Neural crest cell (in vitro differentiated cells): ENCODE measurements at regions not wholly inside any gene's neighbourhood (a gene's known extent, or its start where the extent isn't known, plus 50 kb on each side); places are given as distances from the start of the nearest gene placed in this dataset.

Experiments
- DNase-seq: peaks from one replicate; pipeline ENCODE4 v3.0.0; 2021; ENCODE audit warnings: low read depth, mixed read lengths, low spot score
- H3K27ac Mint-ChIP-seq: one replicate; pipeline ENCODE4 v1.8.0; 2021; ENCODE audit warnings: mild to moderate bottlenecking, mixed read lengths; ENCODE audit not compliant: unreplicated experiment
- H3K27me3 Mint-ChIP-seq: 2 replicates; pipeline ENCODE4 v1.8.0; 2021; ENCODE audit warnings: low read depth, mild to moderate bottlenecking, mixed read lengths
- H3K36me3 Mint-ChIP-seq: 2 replicates; pipeline ENCODE4 v1.8.0; 2021; ENCODE audit warnings: low read depth, mild to moderate bottlenecking, mixed read lengths
- H3K4me1 Mint-ChIP-seq: 2 replicates; pipeline ENCODE4 v1.8.0; 2021; ENCODE audit warnings: mixed read lengths
- H3K4me3 Mint-ChIP-seq: one replicate; pipeline ENCODE4 v1.8.0; 2021; ENCODE audit warnings: mild to moderate bottlenecking, mixed read lengths
- H3K9me3 Mint-ChIP-seq: 2 replicates; pipeline ENCODE4 v1.8.0; 2021; ENCODE audit warnings: mixed read lengths
- TF ChIP-seq, protein P1 (sequence below): fragments of 200-600 bp; sonication (generic); conservative IDR thresholded peaks from 2 replicates; pipeline ENCODE4 v1.5.0; 2021; ENCODE audit warnings: antibody characterized with exemption, mild to moderate bottlenecking

DNA sequence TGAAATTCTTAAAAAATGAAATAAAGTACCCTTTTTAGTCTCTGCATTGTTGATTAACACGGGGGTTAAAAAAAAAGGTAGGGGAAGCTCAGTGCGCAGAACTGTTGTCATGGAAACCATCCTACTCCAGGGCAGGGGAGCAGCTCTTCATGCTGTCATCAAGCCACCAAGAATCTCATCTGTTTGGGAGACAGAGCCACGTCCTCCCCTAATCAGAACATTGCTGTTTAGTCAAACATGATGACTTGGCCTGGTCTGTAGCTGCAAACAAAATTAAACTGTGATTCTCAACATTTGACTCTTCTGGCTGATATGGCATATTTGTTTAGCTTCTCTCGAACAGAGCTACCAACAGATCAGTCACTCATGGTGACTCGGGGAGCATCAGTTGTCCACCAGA lies 254.4 kb upstream of the KLF14 start:
- H3K4me3 Mint-ChIP-seq = no peak overlapping the region
- no peak for DNase-seq
- no peak overlapping the region for H3K27ac Mint-ChIP-seq

DNA sequence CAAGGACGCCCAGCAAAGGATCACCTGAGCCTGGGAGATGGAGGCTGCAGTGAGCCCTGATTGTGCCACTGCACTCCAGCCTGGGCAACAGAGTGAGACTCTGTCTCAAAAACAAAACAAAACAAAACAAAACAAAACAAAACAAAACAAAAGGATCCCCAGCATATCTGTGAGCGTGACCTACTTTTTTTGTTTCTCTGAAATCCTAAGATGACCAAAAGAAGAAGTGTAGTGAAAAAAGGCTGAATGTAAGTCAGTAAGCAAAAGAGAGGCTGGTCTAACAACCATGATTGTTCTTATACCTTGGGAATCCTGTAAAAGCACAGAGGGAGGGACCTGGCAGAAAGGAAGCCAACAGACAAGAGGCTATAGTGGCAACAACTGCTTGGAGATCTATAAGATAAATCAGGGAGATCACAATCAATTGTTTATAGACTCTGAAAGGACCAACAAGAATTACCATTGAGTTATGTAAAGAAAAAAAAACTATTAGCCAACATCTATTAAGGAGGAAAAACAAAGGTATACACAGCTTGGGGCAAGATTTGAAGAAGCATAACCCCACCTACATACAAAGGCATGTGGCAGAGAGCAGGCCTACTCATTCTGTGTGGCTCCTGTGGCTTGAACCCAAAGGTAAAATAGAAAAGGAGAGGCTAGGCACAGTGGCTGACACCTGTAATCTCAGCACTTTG lies 255.2 kb upstream of the KLF14 start:
- Mint-ChIP-seq H3K36me3 (no peaks in the 10 kb centered on the region), H3K4me1 (peaks cover 9% of the 10 kb centered on the region), H3K27me3 (no peaks in the 10 kb centered on the region), H3K9me3 (no peaks in the 10 kb centered on the region), H3K4me3 (no peak overlapping the region), H3K27ac (no peak overlapping the region)
- TF ChIP-seq, protein P1, sequence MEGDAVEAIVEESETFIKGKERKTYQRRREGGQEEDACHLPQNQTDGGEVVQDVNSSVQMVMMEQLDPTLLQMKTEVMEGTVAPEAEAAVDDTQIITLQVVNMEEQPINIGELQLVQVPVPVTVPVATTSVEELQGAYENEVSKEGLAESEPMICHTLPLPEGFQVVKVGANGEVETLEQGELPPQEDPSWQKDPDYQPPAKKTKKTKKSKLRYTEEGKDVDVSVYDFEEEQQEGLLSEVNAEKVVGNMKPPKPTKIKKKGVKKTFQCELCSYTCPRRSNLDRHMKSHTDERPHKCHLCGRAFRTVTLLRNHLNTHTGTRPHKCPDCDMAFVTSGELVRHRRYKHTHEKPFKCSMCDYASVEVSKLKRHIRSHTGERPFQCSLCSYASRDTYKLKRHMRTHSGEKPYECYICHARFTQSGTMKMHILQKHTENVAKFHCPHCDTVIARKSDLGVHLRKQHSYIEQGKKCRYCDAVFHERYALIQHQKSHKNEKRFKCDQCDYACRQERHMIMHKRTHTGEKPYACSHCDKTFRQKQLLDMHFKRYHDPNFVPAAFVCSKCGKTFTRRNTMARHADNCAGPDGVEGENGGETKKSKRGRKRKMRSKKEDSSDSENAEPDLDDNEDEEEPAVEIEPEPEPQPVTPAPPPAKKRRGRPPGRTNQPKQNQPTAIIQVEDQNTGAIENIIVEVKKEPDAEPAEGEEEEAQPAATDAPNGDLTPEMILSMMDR = no peak
- no peak for DNase-seq

More for the DNA sequence above, 254.4 kb upstream of the KLF14 start:
- no peaks in the 10 kb centered on the region for H3K27me3 Mint-ChIP-seq
- no peaks in the 10 kb centered on the region for H3K9me3 Mint-ChIP-seq
- H3K36me3 Mint-ChIP-seq = no peaks in the 10 kb centered on the region
- peaks cover 9% of the 10 kb centered on the region for H3K4me1 Mint-ChIP-seq
- TF ChIP-seq, protein P1 = no peak

DNA sequence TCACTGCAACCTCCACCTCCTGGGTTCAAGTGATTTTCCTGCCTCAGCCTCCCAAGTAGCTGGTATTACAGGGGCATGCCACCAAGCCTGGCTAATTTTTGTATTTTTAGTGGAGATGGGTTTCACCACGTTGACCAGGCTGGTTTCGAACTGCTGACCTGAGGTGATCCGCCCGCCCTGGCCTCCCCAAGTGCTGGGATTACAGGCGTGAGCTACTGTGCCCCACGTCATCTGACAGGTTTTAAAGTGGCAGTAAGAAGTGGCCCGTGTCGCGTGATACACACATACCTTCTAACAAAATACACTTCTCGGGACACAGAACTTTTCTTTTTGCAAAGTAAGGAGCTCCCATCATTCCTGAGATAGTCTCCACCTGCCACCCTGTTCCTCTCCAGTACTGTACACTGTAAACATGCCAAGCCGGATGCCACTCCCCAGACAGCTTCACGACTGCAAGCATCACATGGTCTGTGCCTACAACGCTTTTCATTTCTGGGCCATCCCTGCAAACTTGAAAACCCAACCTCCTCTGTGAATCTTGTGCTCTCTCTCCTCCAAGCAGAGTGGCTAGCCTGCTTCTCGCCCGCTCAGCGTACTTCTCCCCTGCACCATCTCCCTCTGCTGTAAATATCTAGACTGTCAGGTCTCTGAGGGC lies 256.3 kb upstream of the KLF14 start:
- no peaks in the 10 kb centered on the region for H3K36me3 Mint-ChIP-seq
- H3K4me3 Mint-ChIP-seq = no peak overlapping the region
- H3K27me3 Mint-ChIP-seq = no peaks in the 10 kb centered on the region
- TF ChIP-seq, protein P1 = no peak
- H3K9me3 Mint-ChIP-seq = no peaks in the 10 kb centered on the region
- no peak for DNase-seq
- H3K27ac Mint-ChIP-seq = no peak overlapping the region
- H3K4me1 Mint-ChIP-seq = peaks cover 11% of the 10 kb centered on the region

DNA sequence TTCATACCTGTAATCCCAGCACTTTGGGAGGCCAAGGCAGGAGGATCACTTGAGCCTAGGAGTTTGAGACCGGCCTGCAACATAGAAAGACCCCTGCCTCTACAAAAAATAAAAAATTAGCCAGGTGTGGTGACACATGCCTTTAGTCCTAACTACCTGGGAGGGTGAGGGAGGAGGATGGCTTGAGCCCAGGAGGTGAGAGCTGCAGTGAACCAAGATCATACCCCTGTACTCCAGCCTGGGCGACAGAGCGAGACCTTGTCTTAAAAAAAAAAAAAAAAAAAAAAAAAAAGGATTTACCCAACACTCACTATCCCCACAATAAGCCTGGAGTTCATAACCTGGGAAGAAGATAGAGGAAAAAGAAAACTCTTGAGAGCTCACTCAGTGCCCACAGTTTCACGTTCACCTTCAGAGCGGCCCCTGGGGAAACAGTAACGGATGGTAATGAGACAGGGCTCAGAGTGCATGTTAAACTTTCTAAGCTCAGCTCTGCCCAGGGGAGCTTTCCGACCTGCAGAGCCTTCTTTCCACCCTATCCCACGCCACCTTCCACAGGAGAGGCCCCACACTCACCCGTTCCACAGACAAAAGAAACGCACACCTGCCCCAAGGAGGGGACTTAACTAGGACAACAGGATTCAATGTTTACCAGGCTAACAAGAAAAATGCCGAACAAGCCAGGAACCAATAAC lies 259.8 kb upstream of the KLF14 start:
- H3K27ac Mint-ChIP-seq = no peak overlapping the region
- TF ChIP-seq, protein P1 = no peak
- no peaks in the 10 kb centered on the region for H3K36me3 Mint-ChIP-seq
- H3K9me3 Mint-ChIP-seq = no peaks in the 10 kb centered on the region
- DNase-seq = no peak
- no peaks in the 10 kb centered on the region for H3K27me3 Mint-ChIP-seq
- H3K4me1 Mint-ChIP-seq = peaks cover 4% of the 10 kb centered on the region
- no peak overlapping the region for H3K4me3 Mint-ChIP-seq

DNA sequence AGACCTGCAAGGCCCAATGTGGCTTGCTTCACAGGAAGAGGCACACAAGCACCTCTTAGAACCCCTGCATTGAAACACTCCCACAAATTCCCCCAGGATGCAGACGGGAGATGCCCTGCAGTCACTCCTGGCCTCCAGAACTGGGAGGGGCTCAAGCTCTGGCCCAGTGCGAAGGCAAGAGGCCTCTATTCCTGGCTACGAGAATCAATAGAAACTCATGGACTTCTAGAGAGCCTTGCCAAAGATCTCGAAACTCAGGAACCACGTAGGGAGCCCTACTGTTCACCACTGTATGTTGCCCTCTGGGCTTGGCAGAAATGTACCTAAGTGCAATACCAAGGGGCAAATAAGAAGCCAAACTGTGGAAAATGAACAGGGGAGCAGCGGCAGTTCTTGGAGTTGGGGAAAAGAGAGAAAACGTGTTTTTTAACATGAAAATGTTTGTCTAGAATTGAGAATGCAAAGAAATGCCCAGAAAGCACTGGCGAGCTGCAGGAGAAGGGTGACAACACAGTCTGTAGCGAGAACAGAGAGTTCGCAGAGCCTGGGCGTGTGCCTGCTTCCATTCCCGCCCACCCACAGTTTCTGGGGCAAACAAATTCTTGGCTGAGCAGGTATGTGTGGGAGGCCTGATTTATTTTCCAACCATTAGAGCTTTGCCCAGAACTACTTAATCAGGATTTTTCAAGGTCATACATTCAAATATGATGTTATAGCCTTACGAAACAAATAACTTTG lies 260.5 kb upstream of the KLF14 start:
- Mint-ChIP-seq H3K4me1 (peaks cover 4% of the 10 kb centered on the region), H3K36me3 (no peaks in the 10 kb centered on the region), H3K27me3 (no peaks in the 10 kb centered on the region), H3K27ac (no peak overlapping the region), H3K9me3 (no peaks in the 10 kb centered on the region), H3K4me3 (no peak overlapping the region)
- DNase-seq = no peak
- TF ChIP-seq, protein P1 = no peak
